NAMALWA (cell line): ENCODE measurements at regions not wholly inside any gene's neighbourhood (a gene's known extent, or its start where the extent isn't known, plus 50 kb on each side); places are given as distances from the start of the nearest gene placed in this dataset.
"Not testable (repeated sequence)": the region's sequence is repeated elsewhere in the genome, so short reads cannot be mapped to it uniquely, and the experiment has no call there.

Experiments
- DNase-seq: peaks from one replicate; pipeline ENCODE4 v3.0.0-alpha.2; 2015; ENCODE audit warnings: low spot score

DNA sequence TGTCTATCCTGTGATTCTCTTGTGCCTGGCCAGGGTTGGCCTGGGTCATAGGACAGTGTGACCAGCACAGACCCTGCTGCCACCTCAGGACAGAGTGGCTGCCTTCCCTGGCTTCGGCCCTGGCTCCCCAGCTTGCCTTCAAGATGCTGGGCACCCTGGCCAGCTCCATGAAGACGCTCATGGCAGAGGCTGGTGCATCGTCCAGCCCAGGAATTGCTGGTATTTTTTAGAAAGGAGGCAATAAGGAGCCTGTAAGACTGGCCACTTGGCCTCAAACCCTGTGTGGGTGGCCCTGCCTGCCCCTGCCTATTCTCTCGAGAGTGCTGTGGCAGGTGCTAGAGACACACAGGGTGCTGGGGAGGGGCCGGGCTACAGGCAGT lies 70.4 kb upstream of the ACTRT2 start:
- DNase-seq: no peak

DNA sequence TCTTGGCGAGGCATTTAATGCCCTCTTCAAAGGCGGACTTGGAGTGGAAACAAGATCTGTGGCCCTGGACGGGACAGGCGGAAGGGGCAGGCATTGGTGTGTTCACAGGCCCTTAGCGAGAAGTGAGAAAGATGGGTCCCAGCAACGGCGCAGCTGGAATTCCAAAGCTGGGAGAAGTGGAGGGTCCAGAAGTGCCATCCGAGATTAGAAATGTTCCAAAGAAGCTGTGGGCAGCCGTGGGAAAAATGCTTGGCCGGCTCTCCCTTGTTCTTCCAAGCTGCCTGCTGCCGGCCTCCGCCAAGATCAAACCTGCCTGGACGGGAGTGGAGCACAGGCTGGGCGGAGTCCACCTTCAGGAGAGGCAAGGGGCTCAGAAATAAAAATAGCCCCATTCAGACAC lies 69.4 kb upstream of the ACTRT2 start:
- DNase-seq: no peak

GRCh38 chr1:2952371-2952770 lies 68.9 kb upstream of the ACTRT2 start:
- DNase-seq: no peak

DNA sequence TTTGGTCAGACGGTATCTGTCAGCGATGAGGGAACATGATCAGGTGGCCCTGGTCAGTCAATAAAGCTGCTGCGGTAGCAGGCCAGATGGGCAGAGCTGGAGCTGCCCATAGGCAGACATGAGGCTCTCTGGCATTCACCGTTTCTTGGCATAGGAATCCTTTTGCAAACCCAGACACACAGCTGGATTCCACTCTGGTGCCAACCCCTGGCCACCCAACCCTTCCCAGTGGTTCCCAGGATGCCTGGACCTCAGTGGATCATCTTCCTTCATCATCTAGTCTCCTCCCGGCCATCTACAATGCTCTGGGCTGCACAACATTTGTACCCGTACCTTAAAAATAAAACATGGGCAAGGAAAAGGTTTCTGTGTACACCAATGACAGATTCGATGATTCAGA lies 68.3 kb upstream of the ACTRT2 start:
- no peak for DNase-seq

- DNase-seq: peak; percentile 67
These were observed 67.5 kb upstream of the ACTRT2 start for GRCh38 chr1:2953688-2954285.

DNA sequence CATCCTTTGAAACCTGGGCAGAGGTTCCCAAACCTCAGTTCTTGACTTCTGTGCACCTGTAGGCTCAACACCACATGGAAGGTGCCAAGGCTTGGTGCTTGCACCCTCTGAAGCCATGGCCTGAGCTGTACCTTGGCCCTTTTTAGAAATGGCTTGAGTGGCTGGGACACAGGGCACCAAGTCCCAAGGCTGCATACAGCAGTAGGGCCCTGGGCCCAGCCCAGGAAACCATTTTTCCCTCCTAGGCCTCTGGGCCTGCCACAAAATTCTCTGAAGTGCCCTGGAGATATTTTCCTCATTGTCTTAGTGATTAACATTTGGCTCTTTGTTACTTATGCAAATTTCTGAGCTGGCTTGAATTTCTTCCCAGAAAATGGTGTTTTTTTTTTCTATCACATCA lies 65.6 kb upstream of the ACTRT2 start:
- DNase-seq: no peak

- peak; percentile 64 for DNase-seq
These were observed 64.7 kb upstream of the ACTRT2 start for GRCh38 chr1:2956576-2956975.

GRCh38 chr1:2957329-2957728 lies 63.9 kb upstream of the ACTRT2 start:
- no peak for DNase-seq

DNA sequence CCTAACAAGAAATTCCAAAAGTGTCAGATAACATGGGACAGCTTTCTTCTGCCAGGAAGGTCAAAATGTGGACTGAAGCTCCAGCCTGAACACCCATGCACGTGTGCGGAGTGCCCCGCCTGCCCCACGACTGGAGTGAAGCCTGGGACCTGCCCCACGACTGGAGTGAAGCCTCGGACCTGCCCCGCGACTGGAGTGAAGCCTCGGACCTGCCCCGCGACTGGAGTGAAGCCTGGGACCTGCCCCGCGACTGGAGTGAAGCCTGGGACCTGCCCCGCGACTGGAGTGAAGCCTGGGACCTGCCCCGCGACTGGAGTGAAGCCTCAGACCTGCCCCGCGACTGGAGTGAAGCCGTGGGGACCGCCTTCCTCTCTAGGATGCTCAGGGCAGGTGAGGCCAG lies 61.4 kb upstream of the ACTRT2 start:
- not testable (repeated sequence) for DNase-seq

DNA sequence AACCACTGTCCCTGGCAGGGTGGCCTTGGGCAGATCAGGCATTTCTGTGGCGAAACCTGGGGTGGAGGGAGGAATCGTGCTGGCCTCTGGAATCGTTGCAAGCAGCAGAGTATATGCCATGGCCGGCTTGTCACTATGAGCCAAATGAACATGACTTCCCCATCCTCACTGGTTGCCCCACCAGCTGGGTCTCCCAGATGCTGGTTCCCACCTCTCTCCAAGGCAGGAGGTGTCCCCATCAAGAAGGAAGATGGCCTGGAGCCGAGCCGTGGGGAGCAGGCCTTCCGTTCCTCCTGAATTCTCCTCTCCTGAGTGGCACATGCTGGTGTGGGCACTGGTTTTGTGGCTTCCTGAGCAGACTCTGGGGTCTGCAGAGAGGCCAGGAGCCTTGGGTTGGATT lies 60.2 kb upstream of the ACTRT2 start:
- DNase-seq: no peak

GRCh38 chr1:2961661-2962060 lies 59.6 kb upstream of the ACTRT2 start:
- DNase-seq: no peak

DNA sequence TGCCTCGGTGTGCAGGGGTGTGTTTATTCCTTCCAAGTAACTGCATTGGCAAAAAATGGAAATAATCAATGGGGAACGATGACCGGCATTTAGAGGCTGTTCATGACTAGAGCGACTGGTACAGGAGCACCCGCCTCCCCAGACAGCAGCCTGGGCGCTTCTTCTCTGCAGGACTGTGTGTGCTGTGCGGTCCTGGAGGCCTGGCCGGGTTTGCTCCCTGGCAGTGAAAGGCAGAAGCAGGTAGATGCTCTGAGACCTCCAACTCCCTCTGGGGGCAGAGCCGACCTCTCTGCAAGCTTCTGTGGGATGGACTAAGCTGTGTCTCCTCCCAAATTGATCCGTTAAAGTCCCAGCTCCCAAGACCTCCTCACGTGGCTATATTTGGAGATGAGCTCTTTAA lies 59.2 kb upstream of the ACTRT2 start:
- no peak for DNase-seq

GRCh38 chr1:2962541-2962940 lies 58.7 kb upstream of the ACTRT2 start:
- DNase-seq: no peak

GRCh38 chr1:2962946-2963345 lies 58.3 kb upstream of the ACTRT2 start:
- DNase-seq: no peak

GRCh38 chr1:2965676-2966075 lies 55.6 kb upstream of the ACTRT2 start:
- DNase-seq: no peak

DNA sequence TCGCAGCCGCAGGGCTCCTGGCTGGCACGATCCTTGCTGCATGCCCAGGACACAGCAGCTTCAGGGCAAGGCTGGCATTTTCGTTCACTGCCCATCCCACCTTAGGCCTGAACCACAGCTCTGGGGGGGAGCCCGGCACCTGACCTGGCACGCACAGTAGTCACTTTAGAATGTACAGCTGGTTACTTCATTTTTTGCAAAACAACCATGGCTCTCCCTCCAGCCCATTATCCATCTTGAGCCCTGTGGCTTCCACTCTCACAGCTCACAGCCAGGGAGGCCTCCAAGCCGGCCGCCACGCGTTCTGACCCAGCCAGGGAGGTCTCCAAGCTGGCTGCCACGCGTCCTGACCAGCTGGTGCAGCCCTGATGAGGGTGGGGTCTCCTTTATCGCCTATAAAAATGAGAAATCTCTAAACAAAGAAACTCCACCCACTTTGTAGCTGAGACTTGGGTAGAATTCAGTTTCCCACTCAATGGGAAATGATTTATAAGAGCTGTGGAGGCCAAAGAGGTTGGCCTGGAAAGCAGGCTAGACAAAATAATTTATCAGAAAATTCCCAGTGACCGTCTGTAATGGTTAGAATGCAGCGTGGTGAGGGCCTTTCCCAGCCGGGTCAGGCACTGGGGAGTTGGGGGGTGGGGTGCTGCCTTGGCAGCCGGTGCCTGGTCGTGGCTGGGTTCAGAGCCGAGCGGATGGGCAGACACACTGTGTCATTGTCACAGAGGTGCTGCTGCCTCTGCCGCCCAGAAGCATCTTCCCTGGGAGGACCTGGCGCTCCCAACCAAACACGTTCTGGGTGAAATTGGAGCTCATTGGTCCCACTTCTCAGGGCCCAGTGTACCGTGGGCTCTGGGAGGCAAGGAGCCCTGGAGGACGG lies 54.6 kb upstream of the ACTRT2 start:
- DNase-seq: no peak

- DNase-seq: no peak
These were observed 53.9 kb upstream of the ACTRT2 start for GRCh38 chr1:2967329-2967725.

GRCh38 chr1:2967881-2968280 lies 53.4 kb upstream of the ACTRT2 start:
- DNase-seq: no peak

DNA sequence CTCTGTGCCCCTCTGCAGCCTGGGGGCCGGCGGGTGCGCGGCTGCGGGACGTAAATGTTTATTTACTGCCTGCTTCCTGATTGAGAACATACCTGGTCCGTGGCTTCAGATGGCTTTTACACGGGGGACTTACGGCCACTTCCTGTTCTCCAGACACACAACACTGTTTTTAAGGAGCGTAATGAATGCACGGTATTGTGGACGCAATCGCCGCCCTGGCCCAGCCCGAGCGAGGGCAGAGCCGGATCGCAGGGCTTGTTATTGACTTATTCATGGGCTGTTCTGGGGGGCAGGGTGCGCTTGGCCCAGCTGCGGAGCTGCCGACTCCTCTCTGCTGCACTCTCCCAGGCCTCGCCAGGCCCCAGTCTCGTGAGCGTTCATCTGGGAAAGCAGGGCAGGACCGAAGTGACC lies 52.8 kb upstream of the ACTRT2 start:
- DNase-seq: no peak

DNA sequence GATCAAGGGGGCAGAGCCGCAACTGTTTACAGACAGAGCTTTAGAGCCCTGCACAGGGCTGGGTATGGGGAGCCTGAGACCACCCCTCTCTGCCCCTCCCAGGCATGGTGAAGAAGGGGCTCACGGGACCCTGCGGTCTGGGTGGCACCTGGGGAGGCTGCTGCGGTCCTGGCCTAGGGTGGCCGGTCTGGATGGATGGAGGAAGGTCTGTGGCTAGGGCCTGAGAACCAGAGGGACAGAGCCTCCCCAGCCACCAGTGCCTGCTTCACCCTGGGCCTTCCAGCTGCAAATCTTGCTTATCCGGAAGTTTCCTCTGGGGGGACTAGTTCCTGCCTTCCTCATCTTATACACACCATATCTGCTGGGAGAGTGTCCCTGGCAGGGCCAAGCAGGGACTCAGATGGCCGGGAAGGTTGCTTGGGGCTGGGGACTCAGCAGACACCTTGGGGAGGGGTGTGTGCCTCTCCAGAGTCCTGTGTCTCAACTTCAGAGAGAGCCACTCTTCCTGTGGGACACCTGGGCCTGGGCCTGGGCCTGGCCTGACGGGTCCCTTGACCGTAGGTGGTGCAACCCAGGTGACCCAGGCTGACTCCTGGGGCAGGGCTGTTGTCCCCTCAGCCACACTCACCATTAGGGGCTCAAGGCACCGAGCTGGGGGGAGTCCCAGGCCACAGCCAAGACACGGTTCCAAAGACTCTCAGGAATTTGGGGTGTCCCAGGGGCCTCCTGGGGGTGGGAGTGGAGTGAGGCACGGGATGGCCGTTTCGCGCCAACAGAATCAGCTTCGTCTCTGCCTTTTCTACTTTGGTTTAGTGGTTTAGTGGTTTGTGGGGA lies 52.0 kb upstream of the ACTRT2 start:
- no peak for DNase-seq

DNA sequence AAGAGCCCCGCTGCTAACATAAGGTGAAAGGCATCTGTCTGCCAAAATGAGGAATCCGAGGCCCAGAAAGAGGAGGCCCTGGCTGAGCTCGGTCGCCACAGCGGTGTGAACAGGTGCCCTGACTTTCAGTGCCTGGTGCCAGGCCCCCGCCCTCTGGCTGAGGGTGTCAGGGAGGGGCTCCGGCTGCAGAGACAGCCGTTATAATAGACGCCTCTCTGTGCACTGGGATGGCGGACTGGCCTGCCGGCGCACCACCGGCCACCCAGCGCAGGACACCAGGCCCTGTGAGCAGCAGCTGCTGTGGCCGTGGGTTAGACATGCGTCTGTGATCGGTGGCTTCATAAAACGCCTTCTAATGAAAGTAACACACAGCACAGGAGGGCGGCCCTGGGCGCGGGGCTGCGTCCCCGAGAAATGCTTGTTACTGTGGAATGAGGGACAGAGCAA lies 51.4 kb upstream of the ACTRT2 start:
- no peak for DNase-seq

- no peak for DNase-seq
These were observed 50.8 kb upstream of the ACTRT2 start for GRCh38 chr1:2970311-2971071.
